Suprapubic skin (tissue), 3 donors: ENCODE measurements at regions not wholly inside any gene's neighbourhood (a gene's known extent, or its start where the extent isn't known, plus 50 kb on each side); places are given as distances from the start of the nearest gene placed in this dataset.

ENCODE experiments used
- POLR2AphosphoS5 ChIP-seq, 3 donors: sonication (generic); formaldehyde crosslinking; IDR thresholded peaks; one replicate each; pipeline ENCODE4 v1.6.1; 2017; ENCODE audit warnings: antibody characterized with exemption in 3 of 3
- TF ChIP-seq, protein P1 (sequence below), 2 donors: fragments of 200-600 bp in 1 of 2; fragments of 450-650 bp in 1 of 2; sonication (generic) in 1 of 2; IDR thresholded peaks; one replicate each; pipeline ENCODE4 v1.5.1; 2016 to 2019; ENCODE audit warnings: antibody characterized with exemption in 2 of 2, mild to moderate bottlenecking in 1 of 2, moderate library complexity in 1 of 2

GRCh38 chr18:6495536-6495935 lies 80.8 kb upstream of the L3MBTL4 start:
- TF ChIP-seq, protein P1, sequence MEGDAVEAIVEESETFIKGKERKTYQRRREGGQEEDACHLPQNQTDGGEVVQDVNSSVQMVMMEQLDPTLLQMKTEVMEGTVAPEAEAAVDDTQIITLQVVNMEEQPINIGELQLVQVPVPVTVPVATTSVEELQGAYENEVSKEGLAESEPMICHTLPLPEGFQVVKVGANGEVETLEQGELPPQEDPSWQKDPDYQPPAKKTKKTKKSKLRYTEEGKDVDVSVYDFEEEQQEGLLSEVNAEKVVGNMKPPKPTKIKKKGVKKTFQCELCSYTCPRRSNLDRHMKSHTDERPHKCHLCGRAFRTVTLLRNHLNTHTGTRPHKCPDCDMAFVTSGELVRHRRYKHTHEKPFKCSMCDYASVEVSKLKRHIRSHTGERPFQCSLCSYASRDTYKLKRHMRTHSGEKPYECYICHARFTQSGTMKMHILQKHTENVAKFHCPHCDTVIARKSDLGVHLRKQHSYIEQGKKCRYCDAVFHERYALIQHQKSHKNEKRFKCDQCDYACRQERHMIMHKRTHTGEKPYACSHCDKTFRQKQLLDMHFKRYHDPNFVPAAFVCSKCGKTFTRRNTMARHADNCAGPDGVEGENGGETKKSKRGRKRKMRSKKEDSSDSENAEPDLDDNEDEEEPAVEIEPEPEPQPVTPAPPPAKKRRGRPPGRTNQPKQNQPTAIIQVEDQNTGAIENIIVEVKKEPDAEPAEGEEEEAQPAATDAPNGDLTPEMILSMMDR (IDR thresholded peaks at IDR 0.05) = no peak
- TF ChIP-seq POLR2AphosphoS5 (IDR thresholded peaks at IDR 0.05) = no peak
